GM12864 (cell line): ENCODE measurements at regions not wholly inside any gene's neighbourhood (a gene's known extent, or its start where the extent isn't known, plus 50 kb on each side); places are given as distances from the start of the nearest gene placed in this dataset.

Experiments
- DNase-seq: peaks from one replicate; pipeline ENCODE4 v3.0.0-alpha.2; 2011; ENCODE audit warnings: low read depth
- H3K4me3 ChIP-seq: 2 replicates; pipeline ENCODE4 v1.5.1; 2011; ENCODE audit warnings: mild to moderate bottlenecking, low read depth, low read length, control low read depth
- CTCF ChIP-seq: IDR thresholded peaks from 2 replicates; pipeline ENCODE4 v1.5.1; 2011; ENCODE audit warnings: low read depth, mild to moderate bottlenecking, moderate library complexity, low read length, control low read depth, inconsistent platforms; ENCODE audit errors: missing control alignments

- TF ChIP-seq CTCF: no peak
- DNase-seq: no peak
- H3K4me3 ChIP-seq: no peak overlapping the region
Measured at GRCh38 chr5:125592856-125593255, 830.4 kb upstream of the GRAMD2B start.

DNA sequence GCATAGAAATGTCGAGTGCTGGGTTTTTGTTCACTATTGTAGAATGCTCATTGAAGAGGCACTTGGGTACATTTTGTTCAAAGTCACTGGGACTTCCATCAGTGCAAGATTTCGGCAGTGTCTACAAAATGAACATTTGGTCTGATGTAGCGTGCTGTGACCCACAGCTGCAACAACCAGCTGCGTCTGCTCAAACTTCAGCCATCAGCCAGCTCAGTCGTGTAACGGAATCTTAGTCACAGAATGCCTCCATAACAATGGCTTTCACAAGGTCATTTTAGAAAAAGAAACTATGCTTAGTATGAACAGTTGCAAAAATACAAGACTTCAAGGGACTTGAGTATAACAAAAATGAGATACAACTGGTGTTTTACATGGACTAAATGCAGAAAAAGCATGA is 828.1 kb upstream of the GRAMD2B start:
- no peak overlapping the region for H3K4me3 ChIP-seq
- DNase-seq: no peak
- no peak for TF ChIP-seq CTCF

- TF ChIP-seq CTCF: no peak
- no peak overlapping the region for H3K4me3 ChIP-seq
- DNase-seq: no peak
Measured at GRCh38 chr5:125595845-125596244, 827.4 kb upstream of the GRAMD2B start.

GRCh38 chr5:125597338-125597737 is 825.9 kb upstream of the GRAMD2B start:
- no peak for TF ChIP-seq CTCF
- no peak for DNase-seq

GRCh38 chr5:125600559-125600958 is 822.6 kb upstream of the GRAMD2B start:
- no peak for DNase-seq
- H3K4me3 ChIP-seq: no peak overlapping the region
- no peak for TF ChIP-seq CTCF

More at GRCh38 chr5:125597338-125597737, 825.9 kb upstream of the GRAMD2B start:
- no peak overlapping the region for H3K4me3 ChIP-seq

- DNase-seq: no peak
- TF ChIP-seq CTCF: no peak
- no peak overlapping the region for H3K4me3 ChIP-seq
Measured at GRCh38 chr5:125602184-125602583, 821.0 kb upstream of the GRAMD2B start.

GRCh38 chr5:125603321-125603720 is 819.9 kb upstream of the GRAMD2B start:
- TF ChIP-seq CTCF: no peak
- DNase-seq: no peak
- H3K4me3 ChIP-seq: no peak overlapping the region
